GM03348 (cell line): ENCODE measurements at regions not wholly inside any gene's neighbourhood (a gene's known extent, or its start where the extent isn't known, plus 50 kb on each side); places are given as distances from the start of the nearest gene placed in this dataset.

Experiments used
- DNase-seq: peaks from one replicate; pipeline ENCODE4 v3.0.0; 2012; ENCODE audit warnings: low spot score

- DNase-seq = no peak
Observed at GRCh38 chr1:29505532-29506220, 269.4 kb downstream of the PTPRU start.

- DNase-seq = no peak
Observed at GRCh38 chr1:29504709-29505410, 268.5 kb downstream of the PTPRU start.

- DNase-seq = no peak
Observed at GRCh38 chr1:29504196-29504595, 267.9 kb downstream of the PTPRU start.

- no peak for DNase-seq
Observed at GRCh38 chr1:29502911-29503840, 266.9 kb downstream of the PTPRU start.

GRCh38 chr1:29502225-29502910 is 266.0 kb downstream of the PTPRU start:
- no peak for DNase-seq

- no peak for DNase-seq
Observed at GRCh38 chr1:29501227-29501976, 265.1 kb downstream of the PTPRU start.

GRCh38 chr1:29500651-29501050 is 264.3 kb downstream of the PTPRU start:
- no peak for DNase-seq

GRCh38 chr1:29500041-29500440 is 263.7 kb downstream of the PTPRU start:
- DNase-seq = no peak

GRCh38 chr1:29499104-29499650 is 262.9 kb downstream of the PTPRU start:
- DNase-seq = no peak

GRCh38 chr1:29498126-29499103 is 262.1 kb downstream of the PTPRU start:
- no peak for DNase-seq

- no peak for DNase-seq
Observed at GRCh38 chr1:29497395-29498125, 261.2 kb downstream of the PTPRU start.

- no peak for DNase-seq
Observed at GRCh38 chr1:29496701-29497100, 260.4 kb downstream of the PTPRU start.

- no peak for DNase-seq
Observed at GRCh38 chr1:29490204-29490934, 254.0 kb downstream of the PTPRU start.

GRCh38 chr1:29489471-29489870 is 253.1 kb downstream of the PTPRU start:
- DNase-seq = no peak

GRCh38 chr1:29488794-29489311 is 252.5 kb downstream of the PTPRU start:
- DNase-seq = no peak

GRCh38 chr1:29488086-29488793 is 251.9 kb downstream of the PTPRU start:
- no peak for DNase-seq

- no peak for DNase-seq
Observed at GRCh38 chr1:29487291-29487690, 251.0 kb downstream of the PTPRU start.
